SK-N-MC (cell line): ENCODE measurements at regions not wholly inside any gene's neighbourhood (a gene's known extent, or its start where the extent isn't known, plus 50 kb on each side); places are given as distances from the start of the nearest gene placed in this dataset.

Experiments
- DNase-seq: peaks from one replicate; pipeline ENCODE4 v3.0.0-alpha.2; 2011; ENCODE audit warnings: low read depth, low spot score
- H3K27ac ChIP-seq: fragments of 200-600 bp; sonication (generic); 2 replicates; pipeline ENCODE4 v1.5.1; 2016; ENCODE audit warnings: mixed run types
- H3K36me3 ChIP-seq: fragments of 200-600 bp; sonication (generic); 2 replicates; pipeline ENCODE4 v1.6.1; 2017; ENCODE audit warnings: antibody characterized with exemption, low read length, mixed read lengths; ENCODE audit not compliant: insufficient read depth
- H3K4me3 ChIP-seq: fragments of 200-600 bp; sonication (generic); 2 replicates; pipeline ENCODE4 v1.5.1; 2016
- H3K9ac ChIP-seq: fragments of 200-600 bp; sonication (generic); 2 replicates; pipeline ENCODE4 v1.8.0; 2017; ENCODE audit warnings: mixed run types, mixed read lengths; ENCODE audit not compliant: insufficient read length
- H3K9me3 ChIP-seq: fragments of 200-600 bp; sonication (generic); 2 replicates; pipeline ENCODE4 v1.6.1; 2017; ENCODE audit warnings: low read depth, mild to moderate bottlenecking, antibody characterized with exemption, low read length, moderate library complexity, mixed read lengths
- EZH2 ChIP-seq: fragments of 200-600 bp; sonication (generic); IDR thresholded peaks from one replicate; pipeline ENCODE4 v1.6.1; 2017; ENCODE audit warnings: antibody characterized with exemption
- FOXP2 ChIP-seq: optimal IDR thresholded peaks from 2 replicates; pipeline ENCODE3; 2011; ENCODE audit warnings: mild to moderate bottlenecking, moderate library complexity; ENCODE audit not compliant: insufficient read depth; ENCODE audit errors: extremely low read length, control extremely low read depth
- POLR2AphosphoS5 ChIP-seq: IDR thresholded peaks from 2 replicates; pipeline ENCODE4 v1.6.1; 2012; ENCODE audit warnings: mild to moderate bottlenecking, low read depth, low read length, borderline replicate concordance

DNA sequence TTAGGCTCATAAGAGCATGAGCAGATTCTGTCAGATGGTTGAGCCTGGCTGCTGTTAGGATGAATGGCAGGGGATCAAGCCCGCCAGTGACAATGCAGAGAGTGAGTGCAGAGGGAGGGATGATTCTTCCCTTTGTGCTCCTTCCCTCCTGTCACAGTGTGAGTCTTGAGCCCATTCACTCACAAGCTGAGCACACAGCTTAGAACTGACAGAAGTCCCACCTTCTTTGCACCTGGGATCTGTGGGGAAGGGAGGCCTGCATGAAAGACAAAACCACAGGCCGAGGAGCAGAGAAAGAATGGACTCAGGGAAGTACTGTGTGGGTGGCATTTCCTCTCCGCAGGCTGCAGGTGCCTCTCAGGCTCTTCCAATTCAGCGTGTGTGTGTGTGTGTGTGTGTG lies 160.6 kb downstream of the KCNA5 start:
- Histone ChIP-seq H3K36me3 (no peaks in the 10 kb centered on the region), H3K9ac (no peak overlapping the region), H3K9me3 (no peaks in the 10 kb centered on the region), H3K4me3 (no peak overlapping the region), H3K27ac (no peak overlapping the region)
- no peak for TF ChIP-seq EZH2
- TF ChIP-seq FOXP2 = no peak
- TF ChIP-seq POLR2AphosphoS5 = no peak
- no peak for DNase-seq

DNA sequence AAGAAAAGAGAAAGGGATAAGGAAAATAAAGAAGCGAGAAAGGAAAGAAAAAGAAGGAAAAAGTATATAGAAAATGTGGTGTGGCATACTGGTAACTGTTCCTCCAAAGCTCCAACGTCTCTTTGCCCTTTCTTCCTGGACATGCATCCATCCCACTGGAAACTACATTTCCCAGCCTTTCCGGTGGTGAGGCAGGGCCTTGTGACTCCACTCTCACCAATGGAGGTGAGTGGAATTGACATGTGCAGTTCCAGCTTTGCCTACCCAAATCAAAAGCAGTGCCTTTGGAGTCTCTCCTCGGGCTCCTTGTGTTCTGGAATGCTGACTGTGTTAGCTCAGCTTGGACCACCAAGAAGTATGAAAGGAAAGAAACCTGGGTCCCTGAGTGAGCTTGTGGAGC lies 161.2 kb downstream of the KCNA5 start:
- Histone ChIP-seq H3K27ac (no peak overlapping the region), H3K4me3 (no peak overlapping the region), H3K36me3 (no peaks in the 10 kb centered on the region), H3K9me3 (no peaks in the 10 kb centered on the region), H3K9ac (no peak overlapping the region)
- no peak for DNase-seq
- TF ChIP-seq POLR2AphosphoS5 = no peak
- no peak for TF ChIP-seq FOXP2
- no peak for TF ChIP-seq EZH2

DNA sequence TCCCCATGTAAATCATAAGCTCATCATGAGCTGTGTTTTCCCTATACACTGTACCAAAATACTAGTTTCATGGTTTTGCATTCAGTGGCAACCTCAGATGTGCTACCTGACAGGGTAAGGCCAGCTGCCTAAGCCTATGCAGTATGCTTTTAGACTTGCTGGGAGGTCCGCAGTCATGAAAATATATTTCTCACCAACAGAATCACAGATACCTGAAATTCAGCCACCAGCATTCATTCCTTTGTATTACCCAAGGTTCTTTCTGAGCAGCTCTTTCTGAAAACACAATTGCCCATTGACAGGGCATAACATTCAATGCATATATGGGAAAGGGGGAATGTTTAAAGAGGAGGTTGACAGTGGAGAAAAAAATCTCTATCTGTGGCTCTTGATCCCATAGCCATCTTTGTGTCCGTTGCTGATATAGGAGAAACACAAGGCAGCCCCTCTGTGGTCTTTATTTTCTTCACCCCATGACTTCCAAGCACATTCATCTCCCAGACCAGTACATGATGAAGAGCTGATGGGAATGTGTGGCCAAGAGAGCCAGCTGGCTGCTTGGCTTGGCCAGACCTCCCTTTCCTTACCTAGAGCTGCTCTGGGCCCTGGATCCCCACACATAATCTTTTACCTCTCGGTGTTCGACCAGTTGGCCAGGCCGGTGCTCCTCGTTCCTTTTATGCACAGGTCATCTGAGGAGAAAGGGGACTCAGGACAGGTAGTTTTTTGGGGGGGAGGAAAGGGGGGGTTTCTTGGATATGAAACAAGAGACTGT lies 162.9 kb downstream of the KCNA5 start:
- H3K4me3 ChIP-seq = no peak overlapping the region
- no peaks in the 10 kb centered on the region for H3K36me3 ChIP-seq
- no peak for TF ChIP-seq POLR2AphosphoS5
- TF ChIP-seq FOXP2 = no peak
- no peak for TF ChIP-seq EZH2
- no peak overlapping the region for H3K9ac ChIP-seq
- H3K27ac ChIP-seq = no peak overlapping the region
- DNase-seq = no peak
- no peaks in the 10 kb centered on the region for H3K9me3 ChIP-seq

GRCh38 chr12:5210179-5210922 lies 166.7 kb downstream of the KCNA5 start:
- Histone ChIP-seq H3K27ac (no peak overlapping the region), H3K4me3 (no peak overlapping the region), H3K36me3 (no peaks in the 10 kb centered on the region), H3K9ac (no peak overlapping the region), H3K9me3 (no peaks in the 10 kb centered on the region)
- DNase-seq = no peak
- no peak for TF ChIP-seq EZH2
- TF ChIP-seq POLR2AphosphoS5 = no peak
- no peak for TF ChIP-seq FOXP2

- TF ChIP-seq EZH2 = no peak
- TF ChIP-seq FOXP2 = no peak
- TF ChIP-seq POLR2AphosphoS5 = no peak
- H3K9ac ChIP-seq = no peak overlapping the region
- DNase-seq = no peak
- no peaks in the 10 kb centered on the region for H3K9me3 ChIP-seq
- no peak overlapping the region for H3K4me3 ChIP-seq
- no peaks in the 10 kb centered on the region for H3K36me3 ChIP-seq
- H3K27ac ChIP-seq = no peak overlapping the region
Observed at GRCh38 chr12:5210923-5211290, 167.2 kb downstream of the KCNA5 start.

DNA sequence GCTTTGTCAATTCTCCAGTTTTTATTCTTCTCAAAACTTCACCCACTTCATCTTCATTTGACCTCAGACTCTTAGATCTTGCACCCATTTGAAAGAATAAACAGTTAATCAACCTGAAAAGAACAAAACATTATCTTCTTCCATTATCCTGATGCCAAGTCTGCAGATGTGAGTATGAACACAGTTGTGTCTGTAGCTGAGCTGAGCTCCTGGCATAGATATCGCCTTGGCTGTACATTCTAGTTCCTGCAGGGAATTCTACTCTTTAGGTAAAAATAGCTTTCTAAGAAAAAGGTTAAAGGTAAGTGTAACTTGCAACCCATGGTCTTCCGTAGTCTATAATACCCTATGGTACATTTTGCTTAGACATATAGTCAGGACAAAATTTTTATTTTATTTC lies 169.7 kb downstream of the KCNA5 start:
- TF ChIP-seq POLR2AphosphoS5 (no peak), FOXP2 (no peak), EZH2 (no peak)
- Histone ChIP-seq H3K9ac (no peak overlapping the region), H3K27ac (no peak overlapping the region), H3K9me3 (no peaks in the 10 kb centered on the region), H3K4me3 (no peak overlapping the region), H3K36me3 (no peaks in the 10 kb centered on the region)
- DNase-seq = no peak

GRCh38 chr12:5213990-5214389 lies 170.3 kb downstream of the KCNA5 start:
- Histone ChIP-seq H3K4me3 (no peak overlapping the region), H3K27ac (no peak overlapping the region), H3K36me3 (no peaks in the 10 kb centered on the region), H3K9me3 (no peaks in the 10 kb centered on the region), H3K9ac (no peak overlapping the region)
- TF ChIP-seq FOXP2 = no peak
- no peak for TF ChIP-seq EZH2
- TF ChIP-seq POLR2AphosphoS5 = no peak
- no peak for DNase-seq

DNA sequence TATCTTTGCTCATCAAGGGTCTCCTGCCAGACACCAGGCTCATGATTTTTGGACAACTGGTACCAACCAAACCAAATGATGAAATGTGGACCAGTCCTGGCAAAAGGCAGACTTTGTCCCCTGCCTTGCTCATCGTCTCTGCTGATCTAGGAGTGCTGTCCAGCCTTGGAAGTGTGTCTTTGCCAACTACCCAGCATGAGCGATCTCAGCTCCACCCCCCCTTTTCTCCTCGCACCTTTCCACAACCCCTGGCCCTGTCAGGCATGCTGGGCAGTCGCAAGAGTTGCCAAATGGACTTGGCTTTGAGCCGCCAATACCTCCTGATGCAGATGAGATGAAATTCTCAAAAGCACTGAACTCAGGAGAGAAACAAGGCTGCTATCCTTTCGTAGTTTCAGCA lies 174.3 kb downstream of the KCNA5 start:
- no peaks in the 10 kb centered on the region for H3K36me3 ChIP-seq
- no peak overlapping the region for H3K27ac ChIP-seq
- no peak for TF ChIP-seq EZH2
- no peak for TF ChIP-seq POLR2AphosphoS5
- no peak for TF ChIP-seq FOXP2
- H3K4me3 ChIP-seq = no peak overlapping the region
- no peaks in the 10 kb centered on the region for H3K9me3 ChIP-seq
- DNase-seq = no peak
- no peak overlapping the region for H3K9ac ChIP-seq
